Astrocyte (in vitro differentiated cells and primary cell): ENCODE measurements at regions not wholly inside any gene's neighbourhood (a gene's known extent, or its start where the extent isn't known, plus 50 kb on each side); places are given as distances from the start of the nearest gene placed in this dataset.

Source experiments
- DNase-seq: peaks from one replicate; pipeline ENCODE4 v3.0.0-alpha.2; 2010; ENCODE audit warnings: low read depth
- FAIRE-seq: peaks from 2 replicates; lab custom pipeline; 2011; peaks lifted over from hg19 to GRCh38; lab: Jason Lieb, UNC
- H2AFZ ChIP-seq: 2 replicates; pipeline ENCODE4 v1.6.0; 2012; ENCODE audit warnings: low read depth, low read length, inconsistent platforms
- H3K27ac ChIP-seq: 2 replicates; pipeline ENCODE4 v1.5.1; 2011; ENCODE audit warnings: low read depth, low read length, inconsistent platforms
- H3K27me3 ChIP-seq: 2 replicates; pipeline ENCODE4 v1.6.0; 2011; ENCODE audit warnings: low read length, inconsistent platforms; ENCODE audit not compliant: insufficient read depth
- H3K36me3 ChIP-seq: 2 replicates; pipeline ENCODE4 v1.5.1; 2011; ENCODE audit warnings: low read length, inconsistent platforms; ENCODE audit not compliant: insufficient read depth
- H3K4me1 ChIP-seq: 2 replicates; pipeline ENCODE4 v1.5.1; 2011; ENCODE audit warnings: low read length, inconsistent platforms; ENCODE audit not compliant: insufficient read depth
- H3K4me2 ChIP-seq: 2 replicates; pipeline ENCODE4 v1.6.0; 2012; ENCODE audit warnings: low read length, inconsistent platforms
- H3K4me3 ChIP-seq: 2 replicates; pipeline ENCODE4 v1.5.1; 2011; ENCODE audit warnings: low read depth, mild to moderate bottlenecking, low read length, inconsistent platforms; ENCODE audit not compliant: insufficient read depth
- H3K79me2 ChIP-seq: 2 replicates; pipeline ENCODE4 v1.6.0; 2012; ENCODE audit warnings: mild to moderate bottlenecking, low read length, inconsistent platforms; ENCODE audit not compliant: insufficient read depth
- H3K9ac ChIP-seq: 2 replicates; pipeline ENCODE4 v1.6.0; 2012; ENCODE audit warnings: mild to moderate bottlenecking, low read length, inconsistent platforms
- H3K9me3 ChIP-seq: 2 replicates; pipeline ENCODE4 v1.5.1; 2012; ENCODE audit warnings: low read depth, mild to moderate bottlenecking, low read length, inconsistent platforms; ENCODE audit not compliant: insufficient read depth
- H4K20me1 ChIP-seq: 2 replicates; pipeline ENCODE4 v1.6.0; 2012; ENCODE audit warnings: low read length, inconsistent platforms; ENCODE audit not compliant: insufficient read depth
- H3K27ac Mint-ChIP-seq: one replicate; pipeline ENCODE4 v1.8.0; 2021; ENCODE audit warnings: mild to moderate bottlenecking, mixed read lengths; ENCODE audit not compliant: unreplicated experiment
- H3K27me3 Mint-ChIP-seq: one replicate; pipeline ENCODE4 v1.8.0; 2021; ENCODE audit warnings: low read depth, mixed read lengths; ENCODE audit not compliant: unreplicated experiment
- H3K36me3 Mint-ChIP-seq: one replicate; pipeline ENCODE4 v1.8.0; 2021; ENCODE audit warnings: low read depth, mixed read lengths; ENCODE audit not compliant: unreplicated experiment
- H3K4me1 Mint-ChIP-seq: one replicate; pipeline ENCODE4 v1.8.0; 2021; ENCODE audit warnings: low read depth, mixed read lengths; ENCODE audit not compliant: unreplicated experiment
- H3K4me3 Mint-ChIP-seq: one replicate; pipeline ENCODE4 v1.8.0; 2021; ENCODE audit warnings: mild to moderate bottlenecking, moderate library complexity, mixed read lengths; ENCODE audit not compliant: unreplicated experiment
- H3K9me3 Mint-ChIP-seq: one replicate; pipeline ENCODE4 v1.8.0; 2021; ENCODE audit warnings: mild to moderate bottlenecking, mixed read lengths; ENCODE audit not compliant: unreplicated experiment
- CTCF ChIP-seq: IDR thresholded peaks from 2 replicates; pipeline ENCODE4 v1.5.1; 2011; ENCODE audit warnings: low read depth, mild to moderate bottlenecking, inconsistent platforms, low read length, moderate library complexity; ENCODE audit not compliant: insufficient read depth
- EZH2 ChIP-seq: IDR thresholded peaks from 2 replicates; pipeline ENCODE4 v1.6.1; 2012; ENCODE audit warnings: mild to moderate bottlenecking, low read length, inconsistent platforms; ENCODE audit not compliant: insufficient read depth

DNA sequence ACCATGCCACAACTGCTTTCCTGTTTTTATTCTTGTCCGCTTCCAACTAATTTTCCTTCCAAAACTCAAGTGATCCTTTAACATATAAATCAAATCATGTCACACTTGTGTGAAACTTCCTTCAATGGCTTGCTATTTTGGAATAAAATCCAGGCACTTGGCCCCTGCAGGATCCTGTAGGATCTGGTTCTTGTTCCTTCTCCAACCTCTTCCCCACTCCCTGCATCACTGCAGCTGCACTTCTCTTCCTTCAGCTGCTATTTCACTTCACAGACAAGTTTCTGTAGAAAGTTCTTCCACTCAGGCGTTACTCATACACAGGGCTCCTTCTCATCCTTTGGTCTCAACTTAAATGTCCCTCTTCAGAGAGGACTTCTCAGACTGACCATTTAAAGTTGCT lies 239.7 kb upstream of the BTG1 start:
- no peak overlapping the region for H3K4me3 Mint-ChIP-seq
- peaks cover 1% of the 10 kb centered on the region for H3K9me3 Mint-ChIP-seq
- DNase-seq (no peak), FAIRE-seq (no peak)
- no peaks in the 10 kb centered on the region for H4K20me1 ChIP-seq
- no peaks in the 10 kb centered on the region for H3K36me3 ChIP-seq
- peaks cover 4% of the 10 kb centered on the region for H3K27me3 Mint-ChIP-seq
- no peaks in the 10 kb centered on the region for H3K27me3 ChIP-seq
- no peaks in the 10 kb centered on the region for H3K9me3 ChIP-seq
- no peak overlapping the region for H3K9ac ChIP-seq
- no peak overlapping the region for H2AFZ ChIP-seq
- H3K4me3 ChIP-seq = no peak overlapping the region
- H3K4me2 ChIP-seq = no peak overlapping the region
- H3K4me1 Mint-ChIP-seq = peaks cover 9% of the 10 kb centered on the region
- no peaks in the 10 kb centered on the region for H3K4me1 ChIP-seq
- no peaks in the 10 kb centered on the region for H3K36me3 Mint-ChIP-seq
- no peak overlapping the region for H3K27ac Mint-ChIP-seq
- no peak for TF ChIP-seq EZH2
- TF ChIP-seq CTCF = no peak
- no peaks in the 10 kb centered on the region for H3K79me2 ChIP-seq
- H3K27ac ChIP-seq = no peak overlapping the region

- Histone ChIP-seq H3K4me3 (no peak overlapping the region), H3K4me2 (no peak overlapping the region), H3K27me3 (no peaks in the 10 kb centered on the region), H3K4me1 (no peaks in the 10 kb centered on the region), H3K9me3 (no peaks in the 10 kb centered on the region), H3K9ac (no peak overlapping the region), H3K79me2 (no peaks in the 10 kb centered on the region), H4K20me1 (no peaks in the 10 kb centered on the region), H3K27ac (no peak overlapping the region), H3K36me3 (no peaks in the 10 kb centered on the region), H2AFZ (no peak overlapping the region)
- peaks cover 4% of the 10 kb centered on the region for H3K27me3 Mint-ChIP-seq
- peaks cover 9% of the 10 kb centered on the region for H3K4me1 Mint-ChIP-seq
- DNase-seq = no peak
- H3K36me3 Mint-ChIP-seq = no peaks in the 10 kb centered on the region
- no peak for FAIRE-seq
- TF ChIP-seq EZH2 (no peak), CTCF (no peak)
- H3K4me3 Mint-ChIP-seq = no peak overlapping the region
- H3K27ac Mint-ChIP-seq = no peak overlapping the region
- H3K9me3 Mint-ChIP-seq = no peaks in the 10 kb centered on the region
These were observed 238.9 kb upstream of the BTG1 start for GRCh38 chr12:92384571-92384970.

GRCh38 chr12:92382383-92382878 lies 236.8 kb upstream of the BTG1 start:
- no peak for FAIRE-seq

More at GRCh38 chr12:92382383-92382878, 236.8 kb upstream of the BTG1 start:
- Histone ChIP-seq H3K79me2 (no peaks in the 10 kb centered on the region), H3K27me3 (no peaks in the 10 kb centered on the region), H3K4me3 (no peak overlapping the region), H3K36me3 (no peaks in the 10 kb centered on the region), H3K4me2 (no peak overlapping the region), H4K20me1 (no peaks in the 10 kb centered on the region), H3K27ac (no peak overlapping the region), H3K4me1 (no peaks in the 10 kb centered on the region), H2AFZ (no peak overlapping the region), H3K9ac (no peak overlapping the region), H3K9me3 (no peaks in the 10 kb centered on the region)
- H3K27me3 Mint-ChIP-seq = peaks cover 4% of the 10 kb centered on the region
- no peaks in the 10 kb centered on the region for H3K9me3 Mint-ChIP-seq
- H3K27ac Mint-ChIP-seq = no peak overlapping the region
- DNase-seq = no peak
- no peak for TF ChIP-seq EZH2
- no peak for TF ChIP-seq CTCF
- peaks cover 3% of the 10 kb centered on the region for H3K4me1 Mint-ChIP-seq
- no peak overlapping the region for H3K4me3 Mint-ChIP-seq
- no peaks in the 10 kb centered on the region for H3K36me3 Mint-ChIP-seq
